ENCODE measurements at regions not wholly inside any gene's neighbourhood (a gene's known extent, or its start where the extent isn't known, plus 50 kb on each side); places are given as distances from the start of the nearest gene placed in this dataset.

DNA sequence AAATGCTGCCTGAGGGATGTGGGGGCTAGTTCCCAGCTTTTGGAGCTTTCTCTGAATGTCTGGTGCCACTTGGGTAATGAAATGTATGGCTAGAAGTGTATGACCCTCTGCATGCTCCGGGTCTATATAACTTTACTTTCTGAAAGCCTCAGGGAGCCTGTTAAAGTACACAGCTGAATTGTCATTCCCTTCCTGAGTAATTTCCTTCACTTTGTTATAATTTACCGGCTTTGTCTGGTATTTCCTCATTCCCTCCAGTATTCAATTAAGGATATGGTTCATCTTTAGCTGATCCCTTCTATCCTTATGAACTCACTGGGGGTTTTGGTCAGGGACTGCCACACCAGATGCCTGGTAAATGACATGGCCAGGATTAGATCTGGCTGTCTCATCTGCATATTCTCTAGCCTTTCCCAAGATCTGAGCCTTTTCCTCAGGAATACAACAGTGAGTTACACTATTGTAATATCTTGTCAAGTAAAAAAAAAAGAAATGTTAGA is 620.3 kb downstream of the ZPLD1 start:
- DNase-seq (ENCODE audit: low read depth, low spot score), result no peak

DNA sequence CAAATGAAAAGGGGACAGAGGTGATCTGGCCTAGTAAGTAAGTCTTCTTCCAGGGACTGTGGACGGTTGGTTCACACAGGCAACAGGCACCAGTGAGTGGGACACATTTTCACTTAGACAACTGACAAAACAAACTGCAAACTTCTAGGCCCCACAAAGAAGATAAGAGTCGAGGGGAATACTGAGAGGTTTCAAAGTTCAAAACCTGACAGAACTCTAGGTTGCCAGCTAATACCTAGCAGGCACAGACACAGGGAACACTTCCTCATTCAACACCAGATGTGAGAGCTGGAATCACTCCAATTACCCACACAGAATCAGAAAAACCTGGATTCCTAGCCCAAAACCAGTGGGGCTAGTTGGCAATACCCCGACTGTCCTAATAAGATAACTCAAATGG is 621.7 kb downstream of the ZPLD1 start:
- DNase-seq (ENCODE audit: low read depth, low spot score), result no peak

DNA sequence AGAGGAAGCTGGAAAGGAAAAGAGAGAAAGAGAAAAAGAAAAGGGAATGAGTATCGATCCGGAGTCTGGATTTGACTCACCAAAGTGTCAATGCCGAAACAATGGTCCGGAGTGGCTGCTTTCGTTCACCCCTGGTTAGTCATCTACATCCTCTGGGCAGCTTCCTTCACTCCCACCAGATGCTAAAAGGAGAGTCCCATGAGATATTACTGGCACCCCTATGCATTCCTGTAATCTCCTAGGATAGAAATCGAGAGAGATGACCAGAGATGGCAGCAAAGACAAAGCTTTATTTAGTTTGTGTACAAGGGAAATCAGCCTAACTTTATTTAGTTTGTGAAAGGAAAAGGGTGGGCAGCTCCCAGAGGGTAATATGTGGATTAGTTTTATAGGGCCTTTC is 622.2 kb downstream of the ZPLD1 start:
- DNase-seq (ENCODE audit: low read depth, low spot score), result no peak

DNA sequence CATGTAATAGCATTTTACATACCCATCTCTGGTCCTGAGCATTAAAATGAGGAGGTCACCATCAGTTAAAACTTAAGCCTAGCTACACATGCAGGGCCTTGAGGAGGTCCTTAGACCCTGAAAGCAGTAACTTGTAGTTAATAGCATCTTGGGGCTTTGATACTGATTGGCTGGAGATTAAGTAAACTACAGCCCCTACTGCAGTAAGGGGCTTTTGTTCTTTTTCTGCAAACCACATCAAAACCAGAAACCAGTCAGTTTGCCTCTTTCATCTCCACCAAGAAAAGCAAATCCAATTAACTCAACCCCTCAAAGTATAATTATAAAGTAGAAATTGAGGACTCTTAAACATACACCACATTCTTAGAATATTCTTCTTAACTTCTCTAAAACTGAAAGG is 622.7 kb downstream of the ZPLD1 start:
- DNase-seq (ENCODE audit: low read depth, low spot score), result no peak

DNA sequence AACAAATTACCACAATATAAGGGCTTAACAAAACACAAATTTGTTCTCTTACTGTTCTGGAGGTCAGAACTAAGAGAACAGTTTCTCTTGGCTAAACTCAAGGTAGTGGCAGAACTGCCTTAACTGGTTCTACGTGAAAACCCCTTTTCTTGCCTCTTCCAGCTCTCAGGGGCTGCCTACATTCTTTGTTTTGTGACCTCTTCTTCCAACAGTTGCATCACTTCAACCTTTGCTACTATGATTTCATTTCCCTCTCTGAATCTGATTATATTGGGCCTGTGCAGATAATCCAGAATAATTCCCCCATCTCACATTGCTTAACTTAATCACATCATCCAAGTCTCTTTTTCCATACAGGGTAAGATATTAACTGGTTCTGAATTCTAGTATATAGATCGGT is 624.6 kb downstream of the ZPLD1 start:
- DNase-seq (ENCODE audit: low read depth, low spot score), result no peak

DNA sequence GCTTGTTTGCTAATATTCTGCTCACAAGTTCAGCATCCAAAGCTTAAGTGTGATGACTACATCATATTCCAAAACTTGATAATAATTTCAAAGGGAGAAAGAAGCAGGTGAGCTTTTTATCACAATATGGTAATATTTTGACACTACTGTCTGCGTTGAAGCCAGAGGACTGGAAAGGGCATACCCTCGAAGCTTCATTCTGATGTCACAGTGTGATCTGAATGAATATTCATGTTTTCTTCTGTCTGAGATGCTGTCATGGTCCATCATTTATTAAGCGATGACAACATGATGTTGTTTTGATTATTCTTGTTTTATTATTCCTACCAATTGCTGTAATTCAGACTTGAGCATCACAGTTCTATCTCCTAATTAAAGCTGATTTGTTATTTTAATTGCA is 625.4 kb downstream of the ZPLD1 start:
- DNase-seq (ENCODE audit: low read depth, low spot score), result no peak

DNA sequence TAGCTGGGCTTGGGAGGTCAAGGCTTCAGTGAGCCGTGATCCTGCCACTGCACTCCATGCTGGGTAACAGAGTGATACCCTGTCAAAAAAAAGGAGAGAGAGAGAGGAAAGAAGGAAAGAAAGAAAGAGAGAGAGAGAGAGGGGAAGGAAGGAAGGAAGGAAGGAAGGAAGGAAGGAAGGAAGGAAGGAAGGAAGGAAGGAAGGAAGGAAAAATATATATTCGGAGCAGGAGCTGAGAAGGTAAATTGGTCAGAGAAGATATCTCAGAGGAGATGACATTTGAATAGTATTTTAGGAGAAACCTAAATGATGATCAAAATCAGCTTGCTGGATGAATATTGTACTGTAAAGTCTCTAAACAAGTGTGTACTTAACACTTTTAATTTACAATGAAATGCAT is 633.1 kb downstream of the ZPLD1 start:
- no peak for DNase-seq (ENCODE audit: low read depth, low spot score)

DNA sequence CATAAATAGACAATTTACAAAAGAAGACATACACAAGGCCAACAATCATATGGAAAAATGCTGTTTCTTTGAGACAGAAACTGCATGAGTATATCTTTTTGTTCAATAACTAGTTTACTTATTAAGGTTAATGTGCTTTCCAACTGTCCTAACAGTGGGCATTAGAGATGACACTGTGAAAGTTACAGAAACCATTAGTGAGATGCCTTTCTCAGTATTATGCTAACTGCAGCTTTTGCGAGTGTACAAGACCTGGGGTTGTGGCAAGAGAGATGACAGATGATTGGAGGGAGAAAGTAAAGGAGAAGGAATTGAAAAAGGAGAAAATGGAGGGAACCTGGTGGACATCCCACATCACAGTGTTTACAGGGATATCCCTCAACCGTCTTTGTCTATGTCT is 640.5 kb downstream of the ZPLD1 start:
- no peak for DNase-seq (ENCODE audit: low read depth, low spot score)

DNA sequence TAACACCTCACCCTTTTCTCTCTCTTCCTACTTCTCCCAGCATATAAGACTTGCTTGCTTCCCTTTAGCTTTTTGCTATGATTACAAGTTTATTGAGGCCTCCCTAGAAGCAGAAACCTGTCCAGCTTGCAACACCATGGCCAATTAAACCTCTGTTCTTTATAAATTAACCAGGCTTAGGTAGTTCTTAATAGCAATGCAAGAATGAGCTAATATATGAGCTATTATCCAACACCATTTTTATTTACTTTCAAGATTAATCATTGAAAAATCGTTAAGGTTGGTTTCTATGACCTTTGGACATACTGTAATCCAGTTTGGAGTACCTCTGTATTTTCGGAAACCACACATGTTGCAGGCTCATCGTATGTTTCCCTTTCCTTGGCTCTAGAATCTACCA is 643.1 kb downstream of the ZPLD1 start:
- no peak for DNase-seq (ENCODE audit: low read depth, low spot score)

DNA sequence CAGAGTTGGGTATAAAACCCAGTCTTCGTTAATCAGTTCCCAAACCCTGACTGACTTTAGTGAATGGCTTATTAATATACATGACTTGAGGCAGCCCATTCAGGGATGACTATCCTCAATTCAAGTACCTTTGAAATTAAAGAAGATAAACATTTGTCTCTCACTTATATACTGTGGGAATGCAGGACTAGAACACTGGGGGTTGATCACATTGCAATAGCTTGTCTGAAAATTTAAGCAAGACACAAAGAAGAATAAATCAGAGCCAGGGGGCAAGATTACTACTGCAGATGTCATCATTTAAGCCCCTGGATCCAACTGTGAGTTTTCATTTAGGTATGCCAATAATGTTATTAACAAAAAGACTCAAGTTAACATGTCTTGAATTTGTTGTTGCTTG is 647.7 kb downstream of the ZPLD1 start:
- no peak for DNase-seq (ENCODE audit: low read depth, low spot score)

DNA sequence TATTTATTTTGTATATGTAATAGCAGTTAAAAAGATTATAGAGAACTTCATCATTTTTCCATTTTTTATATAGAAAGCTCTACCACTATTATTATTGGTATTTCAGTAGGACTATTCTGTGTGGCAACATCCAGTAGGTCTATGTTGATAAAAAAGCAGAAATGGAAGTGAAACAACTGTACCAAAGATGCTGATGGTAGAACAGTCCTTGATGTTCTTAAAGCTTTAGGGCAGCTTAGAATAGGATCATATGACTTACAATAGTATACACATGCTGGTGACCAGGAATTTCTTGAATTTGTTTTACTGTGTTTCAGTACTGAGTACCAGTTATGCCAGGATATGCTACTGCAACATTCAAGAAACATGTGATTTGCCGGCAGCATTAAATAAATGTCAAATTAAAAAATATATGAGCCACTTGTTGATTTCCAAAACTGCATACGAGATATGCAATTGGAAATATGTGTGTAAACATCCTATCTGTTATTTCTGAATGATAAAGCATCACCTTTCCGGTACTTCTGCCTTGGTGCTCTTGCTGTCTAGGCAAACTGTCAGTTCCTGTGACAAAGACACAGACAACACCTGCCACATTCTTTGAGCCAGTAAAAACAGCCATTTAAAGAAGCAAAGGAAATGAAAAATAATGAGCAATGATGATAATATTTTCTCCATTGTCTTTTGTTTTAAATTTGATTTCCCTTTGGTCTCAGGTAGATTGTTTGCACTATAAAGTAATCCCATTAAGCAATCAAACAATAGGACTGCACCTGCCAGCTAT is 649.2 kb downstream of the ZPLD1 start:
- no peak for DNase-seq (ENCODE audit: low read depth, low spot score)

DNA sequence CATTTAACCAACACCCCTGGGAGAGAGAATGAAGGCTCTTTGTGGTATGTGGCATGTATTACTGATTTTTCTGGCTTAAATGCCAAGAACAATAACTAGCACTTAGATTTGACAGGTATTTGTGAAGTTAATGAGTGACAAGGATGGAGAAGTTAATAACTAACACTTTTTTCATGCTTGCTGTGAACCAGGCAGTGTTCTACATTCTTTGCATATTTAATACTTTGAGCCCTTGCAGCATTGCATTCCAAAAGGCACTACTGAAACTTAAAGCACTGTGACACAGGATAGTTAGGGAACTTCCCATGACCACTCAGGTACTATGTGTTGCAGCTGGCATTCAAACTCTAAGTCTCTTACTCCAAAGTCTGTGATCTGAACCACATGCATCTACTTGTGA is 650.6 kb downstream of the ZPLD1 start:
- no peak for DNase-seq (ENCODE audit: low read depth, low spot score)

DNA sequence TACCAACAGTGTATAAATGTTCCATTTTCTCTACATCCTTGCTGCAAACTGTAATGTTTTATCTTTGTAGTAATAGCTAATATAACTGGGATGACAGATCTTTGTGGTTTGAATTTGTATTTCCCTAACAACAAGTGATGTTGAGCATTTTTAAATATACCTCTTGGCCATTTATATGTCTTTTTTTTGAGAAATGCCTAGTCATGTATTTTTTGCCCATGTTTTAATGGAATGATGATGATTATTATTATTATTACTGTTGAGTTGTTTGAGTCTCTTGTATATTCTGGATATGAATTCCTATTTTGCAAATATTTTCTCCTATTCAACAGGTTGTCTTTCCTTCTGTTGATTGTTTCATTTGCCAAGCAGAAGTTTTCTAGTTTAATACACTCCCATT is 654.9 kb downstream of the ZPLD1 start:
- DNase-seq (ENCODE audit: low read depth, low spot score), result no peak

DNA sequence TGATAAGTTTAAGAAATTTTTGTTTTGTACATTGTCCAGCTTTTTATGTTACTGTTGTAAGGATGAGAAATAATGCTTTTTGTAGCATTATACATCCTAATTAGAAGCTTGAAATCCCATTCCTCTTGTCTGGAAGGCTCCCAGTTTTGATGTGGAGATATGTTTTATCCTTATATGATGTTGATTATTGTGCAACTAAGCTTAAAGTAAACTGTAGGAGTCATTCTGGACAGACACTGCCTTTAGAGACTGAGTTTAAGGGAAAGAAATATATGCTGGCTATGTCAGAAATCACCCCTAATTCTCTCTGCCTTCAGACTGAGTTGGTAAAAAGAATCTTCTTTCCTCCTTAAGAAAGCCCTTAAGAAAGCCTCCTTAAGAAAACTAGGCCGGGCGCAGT is 670.4 kb downstream of the ZPLD1 start:
- DNase-seq (ENCODE audit: low read depth, low spot score), result no peak

DNA sequence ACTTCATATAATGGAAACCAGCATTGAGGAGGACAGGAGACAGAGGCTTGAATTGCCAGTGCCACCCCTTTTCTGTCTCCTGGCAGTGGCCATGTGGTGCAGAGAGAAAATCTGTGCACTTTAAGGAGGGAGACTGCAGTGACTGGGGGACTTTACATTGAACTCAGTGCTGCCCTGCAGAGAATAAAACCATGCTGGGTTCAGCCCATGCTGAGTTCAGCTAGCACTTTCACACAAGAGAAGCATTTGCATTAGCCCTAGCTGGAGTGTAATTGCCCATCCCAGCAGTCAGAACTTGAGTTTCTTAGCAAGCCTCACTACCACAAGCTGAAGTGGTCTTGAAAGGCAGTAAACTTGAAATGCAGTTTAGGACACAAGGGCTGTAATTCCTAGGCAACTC is 677.5 kb downstream of the ZPLD1 start:
- DNase-seq (ENCODE audit: low read depth, low spot score), result no peak

DNA sequence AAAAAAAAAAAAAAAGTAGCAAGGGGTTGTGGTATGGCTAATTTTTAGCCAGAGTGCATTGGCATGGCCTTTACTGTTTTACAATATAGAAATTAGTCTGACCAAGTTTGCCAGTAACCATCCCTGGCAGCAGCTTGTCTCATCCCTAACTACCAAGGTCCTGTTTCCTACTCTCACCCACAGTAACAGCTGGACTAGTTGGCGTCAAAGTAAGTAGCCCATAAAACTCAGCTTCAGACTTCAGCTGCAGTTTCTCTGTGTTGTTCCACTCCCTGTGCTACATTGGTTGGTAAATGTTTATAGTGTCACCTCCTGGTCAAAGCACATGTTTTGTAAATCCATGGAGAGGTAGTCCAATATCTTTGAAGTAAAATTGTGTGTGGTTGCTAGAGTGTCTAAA is 691.3 kb downstream of the ZPLD1 start:
- DNase-seq (ENCODE audit: low read depth, low spot score), result no peak

DNA sequence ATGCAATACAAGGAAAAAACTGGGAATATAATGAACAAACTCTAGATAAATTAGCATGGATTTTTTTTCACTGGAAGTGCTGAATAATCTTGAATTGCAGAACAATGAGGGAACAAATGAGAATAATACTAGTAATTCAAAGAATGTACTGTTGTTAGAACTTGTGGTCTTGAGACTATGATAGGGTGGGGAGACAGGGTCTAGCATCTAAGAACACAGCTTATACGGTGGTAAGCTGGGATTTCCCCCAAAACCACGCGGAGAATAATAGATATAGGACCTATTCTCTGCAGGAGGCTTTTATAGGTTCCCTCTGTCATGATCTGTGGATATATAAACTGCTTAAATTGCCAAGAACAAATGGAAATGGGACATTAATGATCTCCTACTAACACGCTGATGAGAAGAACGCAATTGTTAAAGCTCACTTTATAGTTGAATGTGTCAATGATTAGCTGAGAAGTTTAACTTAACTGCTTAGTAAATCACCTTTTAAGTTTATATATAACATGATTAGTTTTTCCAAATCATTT is 692.3 kb downstream of the ZPLD1 start:
- DNase-seq (ENCODE audit: low read depth, low spot score), result no peak

DNA sequence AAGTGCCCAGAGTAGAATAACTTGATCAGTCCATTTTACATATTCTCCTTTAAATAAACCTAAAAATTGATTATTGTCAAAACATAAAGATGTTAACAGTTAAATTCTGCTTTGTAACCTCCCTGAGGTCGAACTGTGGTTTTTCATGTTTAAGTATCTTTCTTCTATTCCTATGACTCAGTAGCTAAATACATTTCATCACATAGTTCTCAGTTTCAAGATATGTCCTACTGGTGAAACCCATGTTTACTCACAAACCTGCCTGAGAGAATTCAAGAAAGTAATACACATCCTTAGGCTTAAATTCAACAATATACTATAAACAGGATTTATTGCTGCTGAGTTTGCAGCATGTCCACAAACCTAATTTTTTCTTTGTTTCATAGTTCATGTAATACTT is 692.9 kb downstream of the ZPLD1 start:
- no peak for DNase-seq (ENCODE audit: low read depth, low spot score)

DNA sequence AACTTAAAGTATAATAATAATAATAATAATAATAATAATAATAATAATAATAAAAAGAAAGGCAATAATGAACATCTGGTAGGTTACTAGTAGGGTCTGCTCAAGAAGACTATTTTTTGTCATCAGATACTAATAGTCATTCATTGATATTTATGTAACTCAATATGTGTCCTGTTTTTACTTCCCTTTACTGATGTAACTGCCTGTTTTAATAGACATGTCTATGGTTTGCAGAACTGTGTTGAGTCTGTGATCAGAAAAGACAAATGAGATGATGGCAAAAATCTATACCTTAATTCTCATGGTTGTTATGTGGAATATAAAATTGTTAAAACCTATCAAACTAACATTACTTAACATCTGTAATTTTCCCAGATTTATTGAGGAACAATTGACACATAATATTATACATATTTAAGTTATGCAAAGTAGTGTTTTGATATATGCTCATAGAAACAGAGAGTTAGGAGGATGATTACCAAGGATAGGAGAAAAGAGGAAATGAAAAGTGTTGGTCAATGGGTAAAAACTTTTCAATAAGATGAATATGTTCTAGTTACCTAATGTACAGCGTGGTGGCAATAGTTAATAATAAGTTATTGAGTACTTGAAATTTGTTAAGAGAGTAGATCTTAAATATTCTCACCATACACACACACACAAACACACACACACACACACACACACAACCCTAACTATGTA is 699.4 kb downstream of the ZPLD1 start:
- no peak for DNase-seq (ENCODE audit: low read depth, low spot score)

DNA sequence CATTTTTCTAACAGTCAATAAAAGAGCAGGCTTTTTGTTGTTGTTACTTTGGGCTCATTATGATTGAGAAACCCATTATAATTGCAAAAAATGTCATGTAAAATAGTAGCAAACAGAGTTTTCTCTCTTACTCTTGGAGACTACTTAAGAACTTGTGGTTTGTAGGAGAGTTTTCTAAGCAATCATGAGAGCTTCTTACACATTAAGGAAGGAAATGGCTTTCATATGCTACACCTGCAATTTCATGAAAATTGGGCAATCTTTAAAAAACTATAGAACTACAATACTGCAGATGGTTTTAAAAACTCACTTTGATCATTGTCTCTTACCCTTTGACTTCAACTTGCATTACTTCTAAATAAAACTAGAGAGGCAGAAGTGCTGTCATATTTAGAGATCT is 701.8 kb downstream of the ZPLD1 start:
- no peak for DNase-seq (ENCODE audit: low read depth, low spot score)

DNA sequence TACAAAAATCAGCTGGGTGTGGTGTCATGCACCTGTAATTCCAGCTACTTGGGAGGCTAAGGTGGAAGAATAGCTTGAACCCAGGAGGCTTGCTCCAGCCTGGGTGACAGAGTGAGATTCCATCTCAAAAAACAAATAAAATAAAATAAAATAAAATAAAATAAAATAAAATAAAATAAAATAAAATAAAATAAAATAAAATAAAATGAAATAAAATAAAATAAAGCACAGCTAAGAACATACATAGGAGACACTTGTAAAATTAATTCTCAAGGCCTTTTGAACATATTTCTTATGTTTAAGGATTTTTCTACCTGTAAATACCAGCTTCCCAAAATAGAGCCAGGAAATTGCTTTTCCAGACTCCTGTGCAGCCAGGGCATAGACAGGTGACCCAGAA is 703.0 kb downstream of the ZPLD1 start:
- no peak for DNase-seq (ENCODE audit: low read depth, low spot score)

DNA sequence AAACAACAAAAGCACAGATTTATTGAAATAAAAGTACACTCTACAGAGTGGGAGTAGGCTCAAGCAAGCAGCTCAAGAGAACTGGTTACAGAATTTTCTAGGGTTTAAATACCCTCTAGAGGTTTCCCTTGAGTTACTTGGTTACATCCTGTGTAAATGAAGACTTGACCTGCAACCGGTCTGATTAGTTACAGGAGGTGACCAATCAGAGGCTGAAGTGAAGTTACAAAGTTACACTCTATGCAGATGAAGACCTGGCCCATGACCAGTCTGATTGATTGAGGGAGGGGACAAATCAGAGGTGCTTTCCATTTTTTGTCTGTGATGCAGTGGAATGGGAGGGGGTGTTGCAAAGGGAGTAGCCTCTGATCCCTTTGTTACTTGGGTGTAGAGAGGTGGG is 723.4 kb downstream of the ZPLD1 start:
- no peak for DNase-seq (ENCODE audit: low read depth, low spot score)

DNA sequence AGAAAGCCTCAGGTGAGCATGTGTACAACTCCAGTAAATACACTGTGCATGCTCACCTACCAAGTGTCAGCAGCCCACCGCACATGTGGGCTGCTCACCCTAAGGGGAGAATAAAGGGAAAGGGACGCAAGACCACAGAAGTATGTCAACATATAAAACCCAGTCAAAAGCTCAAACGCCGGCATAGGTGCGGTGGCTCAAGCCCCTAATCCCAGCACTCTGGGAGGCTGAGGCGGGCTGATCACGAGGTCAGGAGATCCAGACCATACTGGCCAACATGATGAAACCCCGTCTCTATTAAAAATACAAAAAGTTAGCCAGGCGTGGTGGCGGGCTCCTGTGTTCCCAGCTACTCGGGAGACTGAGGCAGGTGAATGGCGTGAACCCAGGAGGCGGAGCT is 732.1 kb downstream of the ZPLD1 start:
- DNase-seq (ENCODE audit: low read depth, low spot score), result no peak
